Urothelium cell line (cell line): ENCODE measurements at regions not wholly inside any gene's neighbourhood (a gene's known extent, or its start where the extent isn't known, plus 50 kb on each side); places are given as distances from the start of the nearest gene placed in this dataset.
"Not testable (repeated sequence)": the region's sequence is repeated elsewhere in the genome, so short reads cannot be mapped to it uniquely, and the experiment has no call there.

ENCODE experiments used
- DNase-seq: peaks from one replicate; pipeline ENCODE4 v3.0.0; 2011; ENCODE audit warnings: low spot score, mixed read lengths
- FAIRE-seq: peaks from 2 replicates; lab custom pipeline; 2011; peaks lifted over from hg19 to GRCh38; lab: Jason Lieb, UNC

- no peak for FAIRE-seq
Measured at GRCh38 chr21:20424943-20425342, 573.3 kb upstream of the NCAM2 start.

DNA sequence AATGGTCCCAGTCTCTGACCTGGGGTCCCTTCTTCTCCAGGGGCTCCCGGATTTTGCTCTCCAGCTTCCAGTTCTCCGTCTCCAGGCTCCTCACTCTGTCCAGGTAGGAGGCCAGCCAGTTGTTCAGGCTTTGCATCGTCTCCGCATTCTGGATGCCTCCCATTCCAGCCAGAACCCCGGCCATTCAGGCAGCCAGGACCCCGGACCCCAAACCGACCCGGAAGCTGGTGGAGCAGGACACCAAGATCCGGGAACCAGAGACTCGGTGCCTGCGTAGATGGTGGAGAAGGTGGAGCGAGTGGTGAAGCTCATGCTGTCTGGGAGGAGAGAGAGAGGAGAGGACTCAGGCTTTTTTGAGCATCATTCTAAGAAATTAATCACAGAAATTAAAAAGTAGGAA lies 572.4 kb upstream of the NCAM2 start:
- no peak for FAIRE-seq
- no peak for DNase-seq

More at GRCh38 chr21:20424943-20425342, 573.3 kb upstream of the NCAM2 start:
- no peak for DNase-seq

DNA sequence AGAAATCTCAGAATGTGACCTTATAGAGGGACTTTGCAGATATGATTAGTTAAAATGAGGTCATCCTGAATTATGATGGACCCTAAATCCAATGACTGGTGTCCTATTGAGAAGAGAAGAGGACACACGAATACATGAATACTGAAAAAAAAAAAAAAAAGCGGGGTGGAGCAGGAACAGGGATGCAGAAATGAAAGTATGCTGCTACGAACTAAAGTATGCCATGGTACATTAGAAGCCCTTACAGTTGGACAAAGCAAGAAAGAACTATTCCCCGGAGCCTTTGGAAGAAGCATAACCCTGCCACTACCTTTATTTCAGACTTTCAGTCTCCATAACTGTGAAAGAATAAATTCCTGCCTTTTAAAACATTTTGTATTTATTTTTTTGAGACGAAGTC lies 557.9 kb upstream of the NCAM2 start:
- DNase-seq (no peak), FAIRE-seq (no peak)

- FAIRE-seq (no peak), DNase-seq (peak; percentile 14)
Measured at GRCh38 chr21:20443558-20444155, 554.6 kb upstream of the NCAM2 start.

- FAIRE-seq (no peak), DNase-seq (no peak)
Measured at GRCh38 chr21:20445971-20446370, 552.2 kb upstream of the NCAM2 start.

- peak; percentile 69 for DNase-seq
- FAIRE-seq = no peak
Measured at GRCh38 chr21:20451046-20451445, 547.2 kb upstream of the NCAM2 start.

GRCh38 chr21:20452935-20453334 lies 545.3 kb upstream of the NCAM2 start:
- DNase-seq (no peak), FAIRE-seq (no peak)

DNA sequence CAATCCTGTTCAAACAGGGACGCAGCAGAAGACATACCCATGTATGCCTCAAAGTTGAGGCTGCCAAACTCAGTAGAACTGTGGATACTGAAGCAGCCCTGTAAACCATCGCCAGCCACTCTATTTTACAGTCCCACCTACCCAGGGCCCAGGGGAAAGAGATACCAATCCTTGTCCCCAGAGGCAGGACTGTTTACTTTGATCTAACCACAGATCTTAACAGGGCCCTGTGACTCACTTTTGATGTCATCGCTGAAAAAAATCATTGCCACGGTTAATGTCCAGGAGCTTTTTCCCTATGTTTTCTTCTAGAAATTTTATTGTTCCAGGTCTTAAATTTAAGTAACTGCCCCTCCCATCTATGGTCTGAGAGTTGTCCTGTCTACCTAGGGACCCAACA lies 538.4 kb upstream of the NCAM2 start:
- DNase-seq (peak; percentile 49), FAIRE-seq (no peak)

GRCh38 chr21:20463362-20463761 lies 534.8 kb upstream of the NCAM2 start:
- FAIRE-seq (no peak), DNase-seq (no peak)

GRCh38 chr21:20469361-20469760 lies 528.8 kb upstream of the NCAM2 start:
- DNase-seq (no peak), FAIRE-seq (no peak)

DNA sequence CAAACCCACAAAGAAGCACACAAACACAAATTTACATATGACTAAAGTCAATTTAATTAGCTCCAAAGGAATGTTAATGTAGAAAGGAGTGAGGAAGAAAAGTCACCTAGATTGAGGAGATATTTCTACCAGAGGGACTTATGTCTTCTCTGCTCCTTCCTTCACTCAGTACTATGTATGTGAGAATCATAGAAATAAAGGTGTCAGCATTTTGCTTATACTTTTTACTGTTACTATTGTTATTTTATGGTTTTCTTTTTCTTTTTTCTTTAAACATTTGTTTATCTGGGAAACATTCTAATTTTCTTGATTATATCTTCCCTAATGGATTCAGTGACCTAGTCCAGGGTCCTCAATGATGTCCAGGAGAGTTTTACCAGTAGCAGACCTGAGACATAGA lies 511.9 kb upstream of the NCAM2 start:
- no peak for FAIRE-seq
- no peak for DNase-seq

GRCh38 chr21:20502915-20503314 lies 495.3 kb upstream of the NCAM2 start:
- DNase-seq, FAIRE-seq: not testable (repeated sequence)

- FAIRE-seq = no peak
- no peak for DNase-seq
Measured at GRCh38 chr21:20507783-20508182, 490.4 kb upstream of the NCAM2 start.

DNA sequence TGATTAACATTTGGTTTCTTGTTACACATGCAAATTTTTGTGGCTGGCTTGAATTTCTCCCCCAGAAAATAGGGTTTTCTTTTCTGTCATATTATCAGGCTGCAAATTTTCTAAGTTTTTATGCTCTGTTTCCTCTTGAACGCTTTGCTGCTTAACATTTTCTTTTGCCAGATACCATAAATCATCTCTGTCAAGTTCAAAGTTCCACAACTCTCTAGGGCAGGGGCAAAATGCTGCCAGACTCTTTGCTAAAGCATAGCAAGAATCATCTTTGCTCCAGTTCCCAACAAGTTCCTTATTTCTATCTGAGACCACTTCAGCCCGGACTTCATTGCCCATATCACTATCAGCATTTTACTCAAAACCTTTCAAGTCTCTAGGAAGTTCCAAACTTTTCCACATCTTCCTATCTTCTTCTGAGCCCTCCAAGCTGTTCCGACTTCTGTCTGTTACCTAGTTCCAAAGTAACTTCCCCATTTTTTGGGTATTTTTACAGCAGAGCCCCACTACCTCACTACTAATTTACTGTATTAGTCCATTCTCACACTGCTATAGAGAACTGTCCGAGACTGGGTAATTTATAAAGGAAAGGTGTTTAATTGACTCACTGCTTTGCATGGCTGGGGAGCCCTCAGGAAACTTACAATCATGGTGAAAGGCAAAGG lies 486.9 kb upstream of the NCAM2 start:
- FAIRE-seq = no peak
- no peak for DNase-seq

DNA sequence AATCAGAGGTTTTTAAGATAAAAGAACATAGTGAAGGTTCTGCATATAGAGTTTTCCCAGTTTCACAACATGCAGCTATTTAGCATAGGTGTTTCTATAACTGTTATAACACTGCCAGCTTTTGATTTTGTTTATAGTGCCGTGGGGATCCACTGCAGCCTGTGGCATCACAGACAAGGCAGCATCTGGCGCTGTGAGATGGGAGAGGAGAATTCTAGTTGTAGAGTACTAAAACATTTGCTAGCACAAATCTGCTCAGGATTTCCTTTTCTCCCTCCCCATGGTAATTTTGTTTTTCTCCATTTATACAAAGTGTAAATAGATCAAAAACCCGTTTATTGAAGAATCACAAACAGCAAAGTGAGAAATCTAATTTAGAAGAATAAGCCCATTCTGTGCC lies 482.8 kb upstream of the NCAM2 start:
- DNase-seq (no peak), FAIRE-seq (no peak)

DNA sequence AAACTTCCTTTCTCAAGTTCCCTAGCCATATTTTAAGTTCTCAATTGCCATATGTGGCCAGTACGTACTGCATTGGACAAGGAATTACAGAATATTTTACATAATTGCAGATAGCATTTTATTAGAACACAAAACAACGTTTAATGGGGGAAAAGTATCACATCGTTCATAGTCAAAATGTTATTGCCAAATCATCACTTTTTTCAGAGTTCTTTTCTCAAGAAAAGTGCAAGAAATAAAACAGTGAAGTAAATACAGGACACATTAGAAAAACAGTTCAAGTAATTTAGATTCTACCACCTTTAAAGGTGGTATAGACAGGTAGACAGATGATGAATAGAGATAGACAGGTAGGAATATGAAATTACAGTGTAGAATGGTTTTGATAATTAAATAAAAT lies 479.1 kb upstream of the NCAM2 start:
- no peak for FAIRE-seq
- DNase-seq = no peak

DNA sequence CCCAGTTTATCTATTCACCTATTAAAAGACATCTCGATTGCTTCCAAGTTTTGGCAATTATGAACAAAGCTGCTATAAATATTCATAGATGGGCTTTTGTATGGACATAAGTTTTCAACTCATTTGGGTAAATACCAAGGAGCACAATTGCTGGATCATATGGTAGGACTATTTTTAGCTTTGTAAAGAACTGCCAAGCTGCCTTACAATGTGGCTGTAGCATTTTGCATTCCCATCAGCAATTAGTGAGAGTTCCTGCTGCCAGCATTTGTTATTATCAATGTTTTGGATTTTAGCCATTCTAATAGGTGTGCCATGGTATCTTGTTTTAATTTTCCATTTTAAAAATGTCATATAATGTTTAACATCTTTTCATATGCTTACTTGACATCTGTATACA lies 475.6 kb upstream of the NCAM2 start:
- no peak for DNase-seq
- FAIRE-seq = no peak

DNA sequence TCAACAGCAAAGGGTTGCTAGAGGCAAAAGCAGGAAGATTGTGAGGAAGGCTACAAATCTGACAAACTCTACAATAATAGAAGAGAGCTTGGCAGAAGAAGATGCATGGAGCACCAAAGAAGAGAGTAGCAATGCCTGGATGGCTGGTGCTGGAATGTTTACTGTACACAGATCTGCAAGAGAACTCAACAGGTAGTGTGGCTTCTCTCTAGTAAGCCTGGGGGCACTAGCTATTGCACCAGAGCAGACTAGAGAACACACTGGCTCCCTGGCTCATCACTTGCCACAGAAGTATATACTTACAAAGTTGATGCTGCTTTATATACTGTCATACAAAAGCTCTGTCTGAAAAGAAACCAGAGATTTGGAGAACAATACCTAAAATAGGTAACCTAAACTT lies 475.0 kb upstream of the NCAM2 start:
- FAIRE-seq (no peak), DNase-seq (no peak)

DNA sequence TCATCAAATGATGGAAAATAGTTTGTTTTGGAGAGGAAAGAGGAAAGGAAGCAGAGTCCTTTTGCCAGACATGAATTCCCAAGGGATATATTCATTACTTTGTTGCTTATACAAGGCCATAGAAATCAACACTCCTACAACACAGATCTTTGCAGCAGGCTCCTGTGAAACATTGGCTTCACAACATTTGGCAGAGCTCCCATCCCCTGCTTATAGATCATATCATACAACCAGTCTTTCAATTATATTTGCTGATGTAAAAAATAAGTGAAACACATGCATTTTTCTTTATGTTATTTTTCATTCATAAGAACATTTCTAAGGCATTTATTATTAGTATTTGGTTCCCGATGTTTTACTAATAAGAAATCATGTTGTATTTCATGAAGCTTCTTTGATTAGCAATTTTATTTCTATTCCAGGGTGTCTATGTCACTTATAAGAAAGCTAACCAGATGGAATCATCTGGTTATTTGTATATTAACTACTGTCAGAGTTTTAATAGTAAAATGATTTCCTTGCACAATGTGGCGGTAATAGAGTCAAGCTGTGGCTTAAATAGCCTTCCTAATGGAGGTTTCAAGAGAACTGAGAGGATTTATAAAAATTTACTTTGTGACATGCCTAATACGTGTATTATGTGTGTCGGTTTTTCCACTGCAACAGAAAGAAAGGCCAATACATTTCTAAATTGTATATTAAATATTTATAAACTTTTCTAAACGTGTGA lies 470.3 kb upstream of the NCAM2 start:
- DNase-seq = no peak
- FAIRE-seq = no peak

- no peak for DNase-seq
- no peak for FAIRE-seq
Measured at GRCh38 chr21:20537130-20537529, 461.1 kb upstream of the NCAM2 start.

DNA sequence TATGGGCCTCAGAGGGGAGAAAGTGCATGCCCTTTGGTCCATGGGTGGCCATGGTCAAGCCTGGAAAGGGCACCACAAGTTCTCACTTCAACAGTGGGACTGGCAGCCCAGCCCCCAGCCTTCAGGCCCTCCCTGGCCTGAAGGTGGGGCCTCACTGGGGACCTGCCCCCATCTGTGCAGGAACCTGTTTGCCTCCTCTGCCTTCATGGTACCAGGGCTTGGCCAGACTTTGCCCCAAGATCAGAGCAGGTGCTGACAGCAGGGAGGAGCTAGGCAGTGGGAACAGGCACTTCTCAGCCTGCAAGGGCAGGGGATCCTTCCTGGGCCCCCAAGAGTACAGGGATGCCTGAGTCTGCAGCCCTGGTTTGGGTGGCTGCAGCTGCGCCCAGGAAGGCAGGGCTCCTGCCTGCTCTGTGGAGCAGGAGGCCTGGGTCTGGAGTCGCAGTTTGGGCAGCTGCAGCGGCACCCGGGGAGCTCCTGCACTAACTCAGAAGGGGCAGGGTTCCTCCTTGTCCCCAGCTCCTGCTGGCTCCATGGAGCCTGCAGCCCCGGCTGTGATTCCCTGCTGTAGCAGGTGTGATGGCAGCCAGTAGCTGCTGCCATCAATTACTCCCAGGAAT lies 460.1 kb upstream of the NCAM2 start:
- DNase-seq (no peak), FAIRE-seq (no peak)

DNA sequence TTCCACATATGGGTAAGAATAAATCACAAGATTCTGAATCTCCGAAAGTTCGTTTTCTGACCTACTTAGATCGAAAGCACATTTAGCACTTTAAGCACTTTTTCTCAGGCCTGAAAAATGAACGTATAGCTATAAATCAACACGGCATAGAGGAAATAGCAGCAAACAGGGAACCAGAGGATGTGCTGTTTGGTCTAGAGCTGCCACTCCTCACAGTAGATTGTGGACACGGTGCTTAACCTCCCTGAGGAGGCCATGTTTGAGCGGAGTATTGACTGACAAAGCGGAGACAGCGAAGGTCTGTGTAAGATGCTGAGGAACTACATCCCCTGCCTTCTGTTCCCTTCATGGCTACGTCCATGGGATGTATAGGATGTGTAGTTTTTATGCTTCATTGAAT lies 452.8 kb upstream of the NCAM2 start:
- DNase-seq (no peak), FAIRE-seq (no peak)
